HUES48 (cell line): ENCODE measurements at regions not wholly inside any gene's neighbourhood (a gene's known extent, or its start where the extent isn't known, plus 50 kb on each side); places are given as distances from the start of the nearest gene placed in this dataset.

Experiments used
- H3K27ac ChIP-seq: one replicate; pipeline ENCODE4 v1.7.0; 2013; ENCODE audit warnings: low read depth, low read length, inconsistent platforms
- H3K27me3 ChIP-seq: 2 replicates; pipeline ENCODE4 v1.6.1; 2013; ENCODE audit warnings: mild to moderate bottlenecking, low read length; ENCODE audit not compliant: control insufficient read depth, insufficient read depth
- H3K36me3 ChIP-seq: 2 replicates; pipeline ENCODE4 v1.6.1; 2013; ENCODE audit warnings: low read length; ENCODE audit not compliant: control insufficient read depth, insufficient read depth
- H3K4me1 ChIP-seq: 2 replicates; pipeline ENCODE4 v1.6.1; 2013; ENCODE audit warnings: mild to moderate bottlenecking, low read length; ENCODE audit not compliant: control insufficient read depth, insufficient read depth
- H3K4me3 ChIP-seq: 2 replicates; pipeline ENCODE4 v1.5.1; 2013; ENCODE audit warnings: mild to moderate bottlenecking, low read depth, low read length
- H3K9ac ChIP-seq: 2 replicates; pipeline ENCODE4 v1.6.1; 2013; ENCODE audit warnings: mild to moderate bottlenecking, low read depth, low read length, moderate library complexity
- H3K9me3 ChIP-seq: 2 replicates; pipeline ENCODE4 v1.6.1; 2013; ENCODE audit warnings: low read length; ENCODE audit not compliant: control insufficient read depth, insufficient read depth

- Histone ChIP-seq H3K4me1 (peaks cover 13% of the 10 kb centered on the region), H3K9me3 (0 out of 2 replicates have a peak, but pooled peaks cover 5% of the 10 kb centered on the region), H3K36me3 (no peaks in the 10 kb centered on the region), H3K27me3 (no peaks in the 10 kb centered on the region; the same call in 1 of the 2 replicates), H3K4me3 (no peak overlapping the region), H3K9ac (no peak overlapping the region), H3K27ac (no peak overlapping the region)
Measured at GRCh38 chrX:13123247-13123856, 78.9 kb upstream of the FAM9C start.

- Histone ChIP-seq H3K36me3 (no peaks in the 10 kb centered on the region), H3K27ac (no peak overlapping the region), H3K9ac (no peak overlapping the region), H3K4me3 (no peak overlapping the region), H3K9me3 (peaks cover 20% of the 10 kb centered on the region), H3K27me3 (no peaks in the 10 kb centered on the region), H3K4me1 (peaks cover 13% of the 10 kb centered on the region)
Measured at GRCh38 chrX:13121020-13121555, 76.7 kb upstream of the FAM9C start.

- Histone ChIP-seq H3K27ac (peak overlapping the region; percentile 31), H3K9ac (no peak overlapping the region), H3K4me1 (peaks cover 13% of the 10 kb centered on the region), H3K36me3 (no peaks in the 10 kb centered on the region), H3K4me3 (no peak overlapping the region), H3K9me3 (peaks cover 20% of the 10 kb centered on the region), H3K27me3 (no peaks in the 10 kb centered on the region)
Measured at GRCh38 chrX:13120017-13120416, 75.6 kb upstream of the FAM9C start.

GRCh38 chrX:13119386-13119785 lies 75.0 kb upstream of the FAM9C start:
- no peaks in the 10 kb centered on the region for H3K27me3 ChIP-seq
- H3K9me3 ChIP-seq, result peaks cover 20% of the 10 kb centered on the region
- no peak overlapping the region for H3K4me3 ChIP-seq
- no peak overlapping the region for H3K9ac ChIP-seq
- H3K36me3 ChIP-seq, result no peaks in the 10 kb centered on the region
- H3K27ac ChIP-seq, result peak overlapping the region; percentile 31
- peaks cover 13% of the 10 kb centered on the region for H3K4me1 ChIP-seq

- Histone ChIP-seq H3K27me3 (no peaks in the 10 kb centered on the region), H3K4me3 (no peak overlapping the region), H3K4me1 (peaks cover 11% of the 10 kb centered on the region; the same call in 1 of the 2 replicates), H3K27ac (no peak overlapping the region), H3K9ac (no peak overlapping the region), H3K9me3 (peaks cover 20% of the 10 kb centered on the region), H3K36me3 (no peaks in the 10 kb centered on the region)
Measured at GRCh38 chrX:13115146-13115855, 70.9 kb upstream of the FAM9C start.

GRCh38 chrX:13112499-13112898 lies 68.1 kb upstream of the FAM9C start:
- Histone ChIP-seq H3K4me1 (peaks cover 11% of the 10 kb centered on the region; the same call in 1 of the 2 replicates), H3K4me3 (no peak overlapping the region)

GRCh38 chrX:13110433-13111324 lies 66.3 kb upstream of the FAM9C start:
- Histone ChIP-seq H3K27ac (no peak overlapping the region), H3K27me3 (no peaks in the 10 kb centered on the region), H3K4me3 (no peak overlapping the region), H3K4me1 (peaks cover 11% of the 10 kb centered on the region; the same call in 1 of the 2 replicates), H3K9me3 (no peaks in the 10 kb centered on the region), H3K9ac (no peak overlapping the region), H3K36me3 (no peaks in the 10 kb centered on the region)

More at GRCh38 chrX:13112499-13112898, 68.1 kb upstream of the FAM9C start:
- no peak overlapping the region for H3K27ac ChIP-seq
- H3K36me3 ChIP-seq, result no peaks in the 10 kb centered on the region
- H3K9me3 ChIP-seq, result peaks cover 12% of the 10 kb centered on the region
- no peak overlapping the region for H3K9ac ChIP-seq
- no peaks in the 10 kb centered on the region for H3K27me3 ChIP-seq

GRCh38 chrX:13109817-13110216 lies 65.4 kb upstream of the FAM9C start:
- no peaks in the 10 kb centered on the region for H3K36me3 ChIP-seq
- peaks cover 11% of the 10 kb centered on the region; the same call in 1 of the 2 replicates for H3K4me1 ChIP-seq
- no peaks in the 10 kb centered on the region for H3K9me3 ChIP-seq
- H3K4me3 ChIP-seq, result no peak overlapping the region
- H3K27ac ChIP-seq, result no peak overlapping the region
- H3K27me3 ChIP-seq, result no peaks in the 10 kb centered on the region
- no peak overlapping the region for H3K9ac ChIP-seq

GRCh38 chrX:13103914-13104274 lies 59.5 kb upstream of the FAM9C start:
- 0 out of 2 replicates have a peak, but pooled peaks cover 4% of the 10 kb centered on the region for H3K4me1 ChIP-seq
- H3K9ac ChIP-seq, result no peak overlapping the region
- no peaks in the 10 kb centered on the region for H3K9me3 ChIP-seq
- no peaks in the 10 kb centered on the region for H3K27me3 ChIP-seq
- no peak overlapping the region for H3K4me3 ChIP-seq
- H3K36me3 ChIP-seq, result no peaks in the 10 kb centered on the region
- no peak overlapping the region for H3K27ac ChIP-seq

GRCh38 chrX:13103188-13103913 lies 58.9 kb upstream of the FAM9C start:
- Histone ChIP-seq H3K36me3 (no peaks in the 10 kb centered on the region), H3K27ac (no peak overlapping the region), H3K9ac (no peak overlapping the region), H3K9me3 (no peaks in the 10 kb centered on the region), H3K27me3 (no peaks in the 10 kb centered on the region), H3K4me3 (no peak overlapping the region), H3K4me1 (0 out of 2 replicates have a peak, but pooled peaks cover 4% of the 10 kb centered on the region)
